Left ventricle myocardium inferior (tissue), 1 donor: ENCODE measurements at regions not wholly inside any gene's neighbourhood (a gene's known extent, or its start where the extent isn't known, plus 50 kb on each side); places are given as distances from the start of the nearest gene placed in this dataset.

Experiments used
- DNase-seq: peaks from one replicate; pipeline ENCODE4 v3.0.0-alpha.2; 2020
- H3K27ac ChIP-seq: fragments of 200-600 bp; replicated peaks from 2 replicates; pipeline ENCODE4 v1.8.0; 2021
- H3K27me3 ChIP-seq: fragments of 200-600 bp; 2 replicates; pipeline ENCODE4 v1.8.0; 2021; ENCODE audit warnings: low read depth
- H3K36me3 ChIP-seq: fragments of 200-600 bp; 2 replicates; pipeline ENCODE4 v1.8.0; 2021
- H3K4me1 ChIP-seq: fragments of 200-600 bp; 2 replicates; pipeline ENCODE4 v1.8.0; 2021
- H3K4me3 ChIP-seq: fragments of 200-600 bp; 2 replicates; pipeline ENCODE4 v1.8.0; 2021; ENCODE audit warnings: mild to moderate bottlenecking, moderate library complexity
- H3K9me3 ChIP-seq: fragments of 200-600 bp; replicated peaks from 2 replicates; pipeline ENCODE4 v1.8.0; 2021
- CTCF ChIP-seq: fragments of 200-600 bp; IDR thresholded peaks from 2 replicates; pipeline ENCODE4 v1.8.0; 2021; ENCODE audit warnings: antibody characterized with exemption, mild to moderate bottlenecking, borderline replicate concordance
- intact Hi-C: fragments of 100-400 bp; cut with micrococcal nuclease; formaldehyde crosslinking; loops from one replicate; pipeline ENCODE4 v1.11.0; 2022
- donor health status: DM: no; HTN: yes; CAD: no; lungs with severe emphysema.

- Histone ChIP-seq H3K9me3 (no peaks in the 10 kb centered on the region), H3K4me3 (no peak overlapping the region), H3K4me1 (peaks cover 26% of the 10 kb centered on the region), H3K27ac (peak overlapping the region; percentile 22), H3K27me3 (no peaks in the 10 kb centered on the region), H3K36me3 (no peaks in the 10 kb centered on the region)
- intact Hi-C loops = no loop called here
- no peak for TF ChIP-seq CTCF
- no peak for DNase-seq
These were observed 149.8 kb upstream of the ITGA4 start for GRCh38 chr2:181307203-181307991.

GRCh38 chr2:181308766-181309515 is 148.2 kb upstream of the ITGA4 start:
- intact Hi-C loops = no loop called here
- H3K36me3 ChIP-seq = no peaks in the 10 kb centered on the region
- no peak overlapping the region for H3K27ac ChIP-seq
- peak overlapping the region; percentile 7 for H3K4me3 ChIP-seq
- H3K9me3 ChIP-seq = no peaks in the 10 kb centered on the region
- no peak for DNase-seq
- H3K4me1 ChIP-seq = peaks cover 26% of the 10 kb centered on the region
- H3K27me3 ChIP-seq = no peaks in the 10 kb centered on the region
- no peak for TF ChIP-seq CTCF

GRCh38 chr2:181309586-181309985 is 147.6 kb upstream of the ITGA4 start:
- intact Hi-C loops = no loop called here
- Histone ChIP-seq H3K27ac (no peak overlapping the region), H3K36me3 (no peaks in the 10 kb centered on the region), H3K27me3 (no peaks in the 10 kb centered on the region), H3K9me3 (no peaks in the 10 kb centered on the region), H3K4me3 (peak overlapping the region; percentile 7), H3K4me1 (peaks cover 26% of the 10 kb centered on the region)
- no peak for TF ChIP-seq CTCF
- DNase-seq = no peak

- TF ChIP-seq CTCF = no peak
- intact Hi-C loops = no loop called here
- Histone ChIP-seq H3K36me3 (no peaks in the 10 kb centered on the region), H3K4me3 (no peak overlapping the region), H3K27me3 (no peaks in the 10 kb centered on the region), H3K9me3 (no peaks in the 10 kb centered on the region), H3K27ac (no peak overlapping the region), H3K4me1 (peaks cover 19% of the 10 kb centered on the region)
- no peak for DNase-seq
These were observed 146.2 kb upstream of the ITGA4 start for GRCh38 chr2:181310967-181311366.

GRCh38 chr2:181311837-181312236 is 145.3 kb upstream of the ITGA4 start:
- Histone ChIP-seq H3K4me1 (peaks cover 10% of the 10 kb centered on the region), H3K27me3 (no peaks in the 10 kb centered on the region), H3K9me3 (no peaks in the 10 kb centered on the region), H3K36me3 (no peaks in the 10 kb centered on the region), H3K27ac (no peak overlapping the region), H3K4me3 (no peak overlapping the region)
- no peak for TF ChIP-seq CTCF
- DNase-seq = no peak
- intact Hi-C loops = no loop called here
